ENCODE measurements at regions not wholly inside any gene's neighbourhood (a gene's known extent, or its start where the extent isn't known, plus 50 kb on each side); places are given as distances from the start of the nearest gene placed in this dataset.

- ATAC-seq (no peak), DNase-seq (ENCODE audit: low read depth, low spot score) (no peak)
- no TSS peak for BruUV-seq (replicated peaks)
- Histone ChIP-seq H3K9ac (ENCODE audit: low read length) (no peak overlapping the region), H3K27me3 (ENCODE audit: insufficient read depth, low read length) (no peaks in the 10 kb centered on the region), H3K9me3 (ENCODE audit: control insufficient read depth in 1 of 2, insufficient read depth in 1 of 2, low read depth in 1 of 2, low read length in 2 of 2) (no peaks in the 10 kb centered on the region), H3K27ac (ENCODE audit: low read depth, low read length) (no peak overlapping the region), H3K4me1 (ENCODE audit: control insufficient read depth in 1 of 2, insufficient read depth in 2 of 2, low read length in 2 of 2) (no peaks in the 10 kb centered on the region), H3K9me2 (ENCODE audit: insufficient read depth) (no peaks in the 10 kb centered on the region), H3K4me3 (replicated peaks in 1 of 2; ENCODE audit: low read depth in 1 of 2, low read length in 2 of 2) (no peak overlapping the region), H3K36me3 (ENCODE audit: control insufficient read depth in 1 of 2, insufficient read depth in 2 of 2, low read length in 2 of 2) (no peaks in the 10 kb centered on the region), H2AFZ (ENCODE audit: low read depth, low read length, poor library complexity, severe bottlenecking) (no peak overlapping the region), H4K20me1 (ENCODE audit: insufficient read depth) (no peaks in the 10 kb centered on the region), H3K79me2 (ENCODE audit: insufficient read depth, low read length) (no peaks in the 10 kb centered on the region), H3K4me2 (ENCODE audit: low read length) (no peak overlapping the region)
- ChIA-PET POLR2A (no interaction called here), CTCF (no interaction called here), RAD21 (ENCODE audit: low non-redundant PET in 1 of 2, low total read pairs in 2 of 2, uncharacterized antibody in 2 of 2, unreplicated experiment in 2 of 2) (no interaction called here)
- intact Hi-C loops (cut with micrococcal nuclease), result no loop called here
- TF ChIP-seq, protein P1, sequence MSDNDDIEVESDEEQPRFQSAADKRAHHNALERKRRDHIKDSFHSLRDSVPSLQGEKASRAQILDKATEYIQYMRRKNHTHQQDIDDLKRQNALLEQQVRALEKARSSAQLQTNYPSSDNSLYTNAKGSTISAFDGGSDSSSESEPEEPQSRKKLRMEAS (IDR thresholded peaks at IDR 0.05), result no peak
- no peak for TF ChIP-seq JUND (IDR thresholded peaks at IDR 0.05)
- TF ChIP-seq ELF1 (IDR thresholded peaks at IDR 0.05; ENCODE audit: borderline replicate concordance, low read depth), result no peak
- TF ChIP-seq FOSL1 (IDR thresholded peaks at IDR 0.05; ENCODE audit: low read depth), result no peak
- no peak for TF ChIP-seq TCF7L2 (IDR thresholded peaks at IDR 0.05; ENCODE audit: borderline replicate concordance, extremely low read depth, insufficient read depth, insufficient read length)
- TF ChIP-seq, protein P2, sequence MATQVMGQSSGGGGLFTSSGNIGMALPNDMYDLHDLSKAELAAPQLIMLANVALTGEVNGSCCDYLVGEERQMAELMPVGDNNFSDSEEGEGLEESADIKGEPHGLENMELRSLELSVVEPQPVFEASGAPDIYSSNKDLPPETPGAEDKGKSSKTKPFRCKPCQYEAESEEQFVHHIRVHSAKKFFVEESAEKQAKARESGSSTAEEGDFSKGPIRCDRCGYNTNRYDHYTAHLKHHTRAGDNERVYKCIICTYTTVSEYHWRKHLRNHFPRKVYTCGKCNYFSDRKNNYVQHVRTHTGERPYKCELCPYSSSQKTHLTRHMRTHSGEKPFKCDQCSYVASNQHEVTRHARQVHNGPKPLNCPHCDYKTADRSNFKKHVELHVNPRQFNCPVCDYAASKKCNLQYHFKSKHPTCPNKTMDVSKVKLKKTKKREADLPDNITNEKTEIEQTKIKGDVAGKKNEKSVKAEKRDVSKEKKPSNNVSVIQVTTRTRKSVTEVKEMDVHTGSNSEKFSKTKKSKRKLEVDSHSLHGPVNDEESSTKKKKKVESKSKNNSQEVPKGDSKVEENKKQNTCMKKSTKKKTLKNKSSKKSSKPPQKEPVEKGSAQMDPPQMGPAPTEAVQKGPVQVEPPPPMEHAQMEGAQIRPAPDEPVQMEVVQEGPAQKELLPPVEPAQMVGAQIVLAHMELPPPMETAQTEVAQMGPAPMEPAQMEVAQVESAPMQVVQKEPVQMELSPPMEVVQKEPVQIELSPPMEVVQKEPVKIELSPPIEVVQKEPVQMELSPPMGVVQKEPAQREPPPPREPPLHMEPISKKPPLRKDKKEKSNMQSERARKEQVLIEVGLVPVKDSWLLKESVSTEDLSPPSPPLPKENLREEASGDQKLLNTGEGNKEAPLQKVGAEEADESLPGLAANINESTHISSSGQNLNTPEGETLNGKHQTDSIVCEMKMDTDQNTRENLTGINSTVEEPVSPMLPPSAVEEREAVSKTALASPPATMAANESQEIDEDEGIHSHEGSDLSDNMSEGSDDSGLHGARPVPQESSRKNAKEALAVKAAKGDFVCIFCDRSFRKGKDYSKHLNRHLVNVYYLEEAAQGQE (IDR thresholded peaks at IDR 0.05; ENCODE audit: low read depth), result no peak
- TF ChIP-seq SRF (IDR thresholded peaks at IDR 0.05; ENCODE audit: low read depth), result no peak
- no peak for TF ChIP-seq EZH2phosphoT487 (IDR thresholded peaks at IDR 0.05; ENCODE audit: borderline replicate concordance)
- TF ChIP-seq EZH2 (IDR thresholded peaks at IDR 0.05), result no peak
- no peak for TF ChIP-seq POLR2AphosphoS5 (IDR thresholded peaks at IDR 0.05; ENCODE audit: low read depth, low read length)
Measured at GRCh38 chr4:35793045-35793722, 451.1 kb downstream of the ARAP2 start.

Measured in HCT116 (cell line).